Heart right ventricle (tissue), 16 donors: ENCODE measurements at regions not wholly inside any gene's neighbourhood (a gene's known extent, or its start where the extent isn't known, plus 50 kb on each side); places are given as distances from the start of the nearest gene placed in this dataset.

Source experiments
- ATAC-seq, 8 donors: fragments of 200-7000 bp; cut with Tn5 transposase; one replicate each; pipeline ENCODE4 v1.9.1; 2020; ENCODE audit warnings: mild to moderate bottlenecking in 8 of 8, moderate library complexity in 8 of 8, moderate number of reproducible peaks in 1 of 8
- DNase-seq, 2 donors: peaks; one replicate each; pipeline ENCODE4 v3.0.0-alpha.2; 2020
- H3K27ac ChIP-seq, 10 donors: fragments of 200-600 bp; sonication (generic) in 2 of 10; one replicate each; pipeline versions ENCODE4 v1.5.0 to v1.8.0; 2020 to 2022; ENCODE audit warnings: mild to moderate bottlenecking in 3 of 10
- H3K27me3 ChIP-seq, 7 donors: fragments of 200-600 bp; one replicate each; pipeline ENCODE4 v1.8.0; 2021 to 2022; ENCODE audit warnings: mild to moderate bottlenecking in 2 of 7
- H3K36me3 ChIP-seq, 9 donors: fragments of 200-600 bp; sonication (generic) in 1 of 9; one replicate each; pipeline versions ENCODE4 v1.5.0 to v1.8.0; 2020 to 2022; ENCODE audit warnings: mild to moderate bottlenecking in 2 of 9
- H3K4me1 ChIP-seq, 9 donors: fragments of 200-600 bp; sonication (generic) in 1 of 9; one replicate each; pipeline versions ENCODE4 v1.5.0 to v1.8.0; 2020 to 2022; ENCODE audit warnings: mild to moderate bottlenecking in 4 of 9
- H3K4me3 ChIP-seq, 10 donors: fragments of 200-600 bp; sonication (generic) in 2 of 10; one replicate each; pipeline versions ENCODE4 v1.5.0 to v1.8.0; 2020 to 2022; ENCODE audit warnings: mild to moderate bottlenecking in 7 of 10, moderate library complexity in 2 of 10
- H3K9me3 ChIP-seq, 11 donors: fragments of 200-600 bp in 10 of 11; sonication (generic) in 2 of 11; one replicate each; pipeline versions ENCODE4 v1.5.0 to v1.8.0; 2013 to 2022; ENCODE audit warnings: mild to moderate bottlenecking in 2 of 11, control low read depth in 1 of 11, moderate library complexity in 1 of 11
- WGBS, 2 donors: extraction: QIAGEN DNeasy Blood & Tissue Kit; methylation state at CpG; one replicate each; pipeline ENCODE4 v1.1.7; 2013; ENCODE audit warnings: inconsistent platforms in 1 of 2; 5-methylcytosine and 5-hydroxymethylcytosine counted together
- intact Hi-C, 10 donors: fragments of 100-400 bp; cut with DNase I; formaldehyde crosslinking; loops; one replicate each; pipeline versions ENCODE4 v1.11.1 to v1.14.2; 2022
- TF ChIP-seq, protein P1 (sequence below), 9 donors: fragments of 200-600 bp; sonication (generic) in 2 of 9; IDR thresholded peaks; one replicate each; pipeline versions ENCODE4 v1.5.0 to v1.8.0; 2021 to 2022; ENCODE audit warnings: antibody characterized with exemption in 9 of 9, mild to moderate bottlenecking in 5 of 9, moderate library complexity in 1 of 9
- donor health status: Arrhythmogenic right ventricular cardiomyopathy.
- donor health status: ischemic (EF 13 %, LVEDD 7.1; RV severe dilation, severe dysfunction).
- donor health status: healthy with polysubstance abuse.
- donor health status: DM: no; HTN: yes; CAD: no.
- donor health status: DM: no; HTN: no; CAD: no.
- donor health status: ischemic (EF 25% LVEDD 6.9; RV normal size, moderate dysfunction).
- donor health status: ischemic (EF 25% LVEDD 5.7; RV mildly dilated, moderate dysfunction).
- donor health status: healthy.
- donor health status: DM: yes; HTN: yes; CAD: no.
- donor health status: Ischemic cardiomyopathy.
- donor health status: ischemic (EF 35%, LVEDD 5.7; RV mildly dilated, moderate dysfunction).
- donor health status: nonischemic (EF 11% LVEDD 7.7; RV severe dilation, severe dysfunction).
- donor health status: DM: yes; HTN: yes; CAD: no.
- donor health status: PGD.
- donor health status: ischemic (EF 29% LVEDD 5.4; RV normal size, mild dysfunction).
- donor health status: nonischemic (EF 23%, LVEDD 6.1; RV moderate dilation, normal function).

DNA sequence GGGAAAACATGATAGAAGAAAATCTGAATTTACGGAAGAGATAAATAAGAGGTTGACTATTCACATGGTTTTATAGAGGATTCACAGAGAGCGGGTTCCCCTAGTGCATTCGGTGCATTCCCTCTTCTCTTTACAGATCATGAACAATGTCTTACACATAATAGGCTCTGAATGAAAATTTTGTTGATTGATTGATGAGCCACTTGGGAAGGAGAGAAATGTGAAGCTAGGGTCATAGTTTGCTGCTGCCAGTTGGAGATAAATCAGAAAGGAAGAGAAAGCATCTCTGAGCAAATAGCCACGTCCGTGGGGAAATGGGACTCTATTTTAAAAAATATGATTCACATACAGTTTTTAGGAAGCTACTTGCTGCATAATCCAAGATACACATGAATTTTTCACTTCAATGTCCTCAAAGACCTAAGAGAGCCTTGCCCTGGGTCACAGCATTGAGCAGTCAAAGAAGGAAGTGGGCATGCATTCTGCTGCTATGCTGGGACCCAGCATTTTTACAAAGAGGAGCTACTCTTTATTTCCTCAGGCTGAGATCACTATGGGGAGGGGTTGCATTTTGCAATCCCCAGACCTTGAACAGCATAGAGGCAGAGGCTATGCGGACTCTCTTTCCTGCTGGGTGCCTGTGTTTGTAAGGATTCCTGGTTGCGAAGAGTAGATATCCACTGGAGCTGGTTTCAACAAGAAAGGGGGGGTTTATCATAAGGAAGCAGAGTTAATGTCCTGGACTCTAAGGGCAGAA, 395.3 kb downstream of the TSN start:
- Histone ChIP-seq H3K36me3 (no peaks in the 10 kb centered on the region), H3K27ac (no peak overlapping the region), H3K27me3 (peaks cover 0 to 6% (median 0%) of the 10 kb centered on the region in 7 donors), H3K9me3 (no peaks in the 10 kb centered on the region), H3K4me3 (no peak overlapping the region), H3K4me1 (no peaks in the 10 kb centered on the region)
- WGBS, 2 donors = 55 to 70% methylated on average over 7 of the region's 7 CpGs
- TF ChIP-seq, protein P1, sequence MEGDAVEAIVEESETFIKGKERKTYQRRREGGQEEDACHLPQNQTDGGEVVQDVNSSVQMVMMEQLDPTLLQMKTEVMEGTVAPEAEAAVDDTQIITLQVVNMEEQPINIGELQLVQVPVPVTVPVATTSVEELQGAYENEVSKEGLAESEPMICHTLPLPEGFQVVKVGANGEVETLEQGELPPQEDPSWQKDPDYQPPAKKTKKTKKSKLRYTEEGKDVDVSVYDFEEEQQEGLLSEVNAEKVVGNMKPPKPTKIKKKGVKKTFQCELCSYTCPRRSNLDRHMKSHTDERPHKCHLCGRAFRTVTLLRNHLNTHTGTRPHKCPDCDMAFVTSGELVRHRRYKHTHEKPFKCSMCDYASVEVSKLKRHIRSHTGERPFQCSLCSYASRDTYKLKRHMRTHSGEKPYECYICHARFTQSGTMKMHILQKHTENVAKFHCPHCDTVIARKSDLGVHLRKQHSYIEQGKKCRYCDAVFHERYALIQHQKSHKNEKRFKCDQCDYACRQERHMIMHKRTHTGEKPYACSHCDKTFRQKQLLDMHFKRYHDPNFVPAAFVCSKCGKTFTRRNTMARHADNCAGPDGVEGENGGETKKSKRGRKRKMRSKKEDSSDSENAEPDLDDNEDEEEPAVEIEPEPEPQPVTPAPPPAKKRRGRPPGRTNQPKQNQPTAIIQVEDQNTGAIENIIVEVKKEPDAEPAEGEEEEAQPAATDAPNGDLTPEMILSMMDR (IDR thresholded peaks at IDR 0.05) = no peak
- ATAC-seq = no peak
- intact Hi-C loops = no loop called here
- DNase-seq = no peak

DNA sequence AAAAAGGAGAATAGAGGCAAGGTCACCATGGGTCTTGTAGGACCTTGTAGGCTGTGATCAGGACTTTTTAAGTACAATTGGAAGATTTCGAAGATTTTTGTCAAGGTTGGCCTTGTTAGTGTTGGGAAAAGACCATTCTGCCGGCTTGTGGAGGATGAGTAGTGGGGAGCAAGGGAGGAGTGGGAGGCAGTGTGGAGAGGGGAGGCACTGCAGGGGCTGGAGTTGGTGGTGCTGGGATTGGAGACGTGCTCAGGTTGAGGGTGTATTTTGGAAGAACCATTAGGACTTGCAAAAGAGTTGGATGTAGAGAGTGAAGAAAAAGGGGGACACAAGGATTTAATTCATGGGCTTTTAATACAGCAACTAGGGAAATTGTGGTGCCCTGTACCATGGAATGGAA, 397.1 kb downstream of the TSN start:
- Histone ChIP-seq H3K4me1 (no peaks in the 10 kb centered on the region), H3K36me3 (no peaks in the 10 kb centered on the region), H3K4me3 (no peak overlapping the region), H3K27ac (no peak overlapping the region), H3K27me3 (peaks cover 0 to 6% (median 0%) of the 10 kb centered on the region in 7 donors), H3K9me3 (no peaks in the 10 kb centered on the region)
- no peak for ATAC-seq
- intact Hi-C loops = no loop called here
- DNase-seq = no peak
- TF ChIP-seq, protein P1 (IDR thresholded peaks at IDR 0.05) = no peak
- 59 to 78% methylated on average over 3 of the region's 3 CpGs for WGBS, 2 donors

GRCh38 chr2:122156176-122156890, 400.9 kb downstream of the TSN start:
- ATAC-seq = no peak
- 48 to 54% methylated on average over 6 of the region's 6 CpGs for WGBS, 2 donors
- Histone ChIP-seq H3K4me1 (no peaks in the 10 kb centered on the region), H3K27ac (no peak overlapping the region), H3K36me3 (no peaks in the 10 kb centered on the region), H3K9me3 (no peaks in the 10 kb centered on the region), H3K4me3 (no peak overlapping the region), H3K27me3 (peaks cover 0 to 4% (median 0%) of the 10 kb centered on the region in 7 donors)
- DNase-seq = no peak
- intact Hi-C loops = no loop called here
- TF ChIP-seq, protein P1 (IDR thresholded peaks at IDR 0.05) = no peak

- Histone ChIP-seq H3K4me3 (no peak overlapping the region), H3K9me3 (no peaks in the 10 kb centered on the region), H3K27me3 (peaks cover 0 to 4% (median 0%) of the 10 kb centered on the region in 7 donors), H3K4me1 (no peaks in the 10 kb centered on the region), H3K27ac (no peak overlapping the region), H3K36me3 (no peaks in the 10 kb centered on the region)
- TF ChIP-seq, protein P1 (IDR thresholded peaks at IDR 0.05) = no peak
- intact Hi-C loops = no loop called here
- WGBS, 2 donors = 88 to 92% methylated on average over 10 of the region's 10 CpGs
- ATAC-seq (no peak), DNase-seq (no peak)
These were observed 401.7 kb downstream of the TSN start for GRCh38 chr2:122157158-122157557.
